H9 (cell line): ENCODE measurements at regions not wholly inside any gene's neighbourhood (a gene's known extent, or its start where the extent isn't known, plus 50 kb on each side); places are given as distances from the start of the nearest gene placed in this dataset.

Source experiments
- DNase-seq: peaks from one replicate; pipeline ENCODE4 v3.0.0-alpha.2; 2017
- H2AFZ ChIP-seq: one replicate; pipeline ENCODE4 v1.6.1; 2013; ENCODE audit warnings: mild to moderate bottlenecking, low read length, control low read depth, moderate library complexity
- H2AK5ac ChIP-seq: 2 replicates; pipeline ENCODE4 v1.6.1; 2013; ENCODE audit warnings: low read length, control low read depth, mixed read lengths; ENCODE audit not compliant: insufficient read length
- H2BK120ac ChIP-seq: one replicate; pipeline ENCODE4 v1.6.1; 2013; ENCODE audit warnings: low read depth, mild to moderate bottlenecking, low read length, control low read depth, inconsistent platforms; ENCODE audit not compliant: poor library complexity, severe bottlenecking
- H2BK12ac ChIP-seq: 2 replicates; pipeline ENCODE4 v1.6.1; 2013; ENCODE audit warnings: low read length, control low read depth, mixed read lengths, low read depth; ENCODE audit not compliant: insufficient read length
- H2BK15ac ChIP-seq: 2 replicates; pipeline ENCODE4 v1.6.1; 2013; ENCODE audit warnings: low read depth, low read length, control low read depth
- H2BK20ac ChIP-seq: one replicate; pipeline ENCODE4 v1.6.1; 2013; ENCODE audit warnings: low read depth, mild to moderate bottlenecking, low read length, control low read depth, inconsistent platforms; ENCODE audit not compliant: poor library complexity, severe bottlenecking
- H2BK5ac ChIP-seq: 2 replicates; pipeline ENCODE4 v1.6.1; 2013; ENCODE audit warnings: low read length, control low read depth, mixed read lengths; ENCODE audit not compliant: insufficient read length
- H3K14ac ChIP-seq: 2 replicates; pipeline ENCODE4 v1.6.1; 2013; ENCODE audit warnings: low read length, control low read depth; ENCODE audit not compliant: insufficient read depth
- H3K18ac ChIP-seq: 2 replicates; pipeline ENCODE4 v1.6.1; 2013; ENCODE audit warnings: low read depth, mild to moderate bottlenecking, mixed read lengths, low read length, control low read depth; ENCODE audit not compliant: insufficient read length
- H3K23ac ChIP-seq: 2 replicates; pipeline ENCODE4 v1.6.1; 2013; ENCODE audit warnings: low read length, control low read depth, mixed read lengths, low read depth; ENCODE audit not compliant: insufficient read length
- H3K23me2 ChIP-seq: 2 replicates; pipeline ENCODE4 v1.6.1; 2013; ENCODE audit warnings: low read depth, mild to moderate bottlenecking, mixed read lengths, low read length, control low read depth; ENCODE audit not compliant: insufficient read length, poor library complexity, severe bottlenecking
- H3K27ac ChIP-seq: 2 replicates; pipeline ENCODE4 v1.5.1; 2013; ENCODE audit warnings: low read length, control low read depth, mixed read lengths, low read depth; ENCODE audit not compliant: insufficient read length
- H3K27me3 ChIP-seq: 2 replicates; pipeline ENCODE4 v1.6.1; 2013; ENCODE audit warnings: low read length, control low read depth, inconsistent platforms; ENCODE audit not compliant: insufficient read depth
- H3K4ac ChIP-seq: 2 replicates; pipeline ENCODE4 v1.6.1; 2013; ENCODE audit warnings: low read depth, mild to moderate bottlenecking, control low read depth, inconsistent platforms, low read length, moderate library complexity
- H3K4me1 ChIP-seq: 2 replicates; pipeline ENCODE4 v1.6.1; 2013; ENCODE audit warnings: low read length, control low read depth, inconsistent platforms; ENCODE audit not compliant: insufficient read depth
- H3K4me2 ChIP-seq: 2 replicates; pipeline ENCODE4 v1.6.1; 2013; ENCODE audit warnings: low read length, control low read depth, mixed read lengths; ENCODE audit not compliant: insufficient read length, insufficient read depth
- H3K56ac ChIP-seq: 2 replicates; pipeline ENCODE4 v1.6.1; 2013; ENCODE audit warnings: low read depth, mild to moderate bottlenecking, mixed read lengths, low read length, control low read depth; ENCODE audit not compliant: insufficient read length
- H3K79me1 ChIP-seq: 2 replicates; pipeline ENCODE4 v1.6.1; 2013; ENCODE audit warnings: low read depth, mild to moderate bottlenecking, moderate library complexity, low read length, control low read depth, inconsistent platforms; ENCODE audit not compliant: insufficient read depth, poor library complexity, severe bottlenecking
- H3K79me2 ChIP-seq: 2 replicates; pipeline ENCODE4 v1.6.1; 2013; ENCODE audit warnings: low read length, control low read depth, inconsistent platforms; ENCODE audit not compliant: insufficient read depth
- H3K9ac ChIP-seq: 2 replicates; pipeline ENCODE4 v1.6.1; 2013; ENCODE audit warnings: low read length, control low read depth, mixed read lengths; ENCODE audit not compliant: insufficient read length; ENCODE audit errors: extremely low read depth
- H3K9me3 ChIP-seq: one replicate; pipeline ENCODE4 v1.6.1; 2013; ENCODE audit warnings: low read depth, low read length, inconsistent platforms; ENCODE audit not compliant: control insufficient read depth
- H3T11ph ChIP-seq: one replicate; pipeline ENCODE4 v1.6.1; 2013; ENCODE audit warnings: mild to moderate bottlenecking, low read length, control low read depth, inconsistent platforms
- H4K20me1 ChIP-seq: one replicate; pipeline ENCODE4 v1.6.1; 2013; ENCODE audit not compliant: control insufficient read depth, insufficient read length, insufficient read depth
- H4K5ac ChIP-seq: 2 replicates; pipeline ENCODE4 v1.6.1; 2013; ENCODE audit warnings: low read depth, mild to moderate bottlenecking, mixed read lengths, low read length, control low read depth; ENCODE audit not compliant: insufficient read length
- H4K8ac ChIP-seq: replicated peaks from 2 replicates; pipeline ENCODE4 v1.6.1; 2013; ENCODE audit warnings: low read length, control low read depth, mixed read lengths, low read depth; ENCODE audit not compliant: insufficient read length
- H4K91ac ChIP-seq: 2 replicates; pipeline ENCODE4 v1.6.1; 2013; ENCODE audit warnings: low read depth, mild to moderate bottlenecking, moderate library complexity, mixed read lengths, low read length, control low read depth; ENCODE audit not compliant: insufficient read length
- H3K27ac Mint-ChIP-seq, 3 experiments: 2 replicates in 2 of 3; 3 replicates in 1 of 3; pipeline ENCODE4 v1.8.0; 2020 to 2021; ENCODE audit warnings: mixed read lengths in 3 of 3, mild to moderate bottlenecking in 1 of 3, moderate library complexity in 1 of 3
- H3K27me3 Mint-ChIP-seq: 2 replicates; pipeline ENCODE4 v1.8.0; 2021; ENCODE audit warnings: low read depth, mild to moderate bottlenecking, moderate library complexity, mixed read lengths
- H3K36me3 Mint-ChIP-seq, 3 experiments: 2 replicates in 2 of 3; 3 replicates in 1 of 3; pipeline ENCODE4 v1.8.0; 2020 to 2021; ENCODE audit warnings: low read depth in 3 of 3, mixed read lengths in 3 of 3; ENCODE audit not compliant: insufficient read depth in 1 of 3
- H3K4me1 Mint-ChIP-seq, 2 experiments: 2 replicates each; pipeline ENCODE4 v1.8.0; 2020; ENCODE audit warnings: mixed read lengths in 2 of 2
- H3K4me3 Mint-ChIP-seq, 2 experiments: 2 replicates in 1 of 2; 3 replicates in 1 of 2; pipeline ENCODE4 v1.8.0; 2020 to 2021; ENCODE audit warnings: mild to moderate bottlenecking in 2 of 2, mixed read lengths in 2 of 2, moderate library complexity in 1 of 2
- H3K9me3 Mint-ChIP-seq, 2 experiments: 2 replicates in 1 of 2; 3 replicates in 1 of 2; pipeline ENCODE4 v1.8.0; 2020; ENCODE audit warnings: mild to moderate bottlenecking in 2 of 2, mixed read lengths in 2 of 2, moderate library complexity in 1 of 2
- CTCF ChIP-seq: fragments of 200-600 bp; sonication (generic); conservative IDR thresholded peaks from 3 replicates; pipeline ENCODE4 v1.8.0; 2021; ENCODE audit warnings: antibody characterized with exemption, mild to moderate bottlenecking
- WGBS: extraction: QIAGEN DNeasy Blood & Tissue Kit; methylation state at CpG from one replicate; pipeline ENCODE4 v1.1.7; 2013; ENCODE audit warnings: missing lambda C conversion rate, low lambda C conversion rate, mixed read lengths; ENCODE audit not compliant: insufficient read length; ENCODE audit errors: extremely low coverage; 5-methylcytosine and 5-hydroxymethylcytosine counted together

- H2BK5ac ChIP-seq: no peak overlapping the region
- Mint-ChIP-seq H3K27ac (peak overlapping the region in 2 of 3 experiments; percentile 0 to 29; a peak in 2 of 7 replicates), H3K36me3 (peaks cover 0 to 7% (median 6%) of the 10 kb centered on the region in 3 experiments; a peak in 3 of 7 replicates), H3K4me3 (no peak overlapping the region), H3K4me1 (peaks cover 15 to 26% of the 10 kb centered on the region in 2 experiments), H3K9me3 (peaks cover 0 to 11% of the 10 kb centered on the region in 2 experiments; a peak in 2 of 5 replicates), H3K27me3 (no peaks in the 10 kb centered on the region; the same call in 1 of the 2 replicates)
- H2BK15ac ChIP-seq: no peak overlapping the region
- no peaks in the 10 kb centered on the region; the same call in 1 of the 2 replicates for H3K4me1 ChIP-seq
- H3K27ac ChIP-seq: no peak overlapping the region
- H3K14ac ChIP-seq: no peak overlapping the region
- H3K23ac ChIP-seq: no peak overlapping the region
- no peak overlapping the region for H3K4ac ChIP-seq
- H2BK12ac ChIP-seq: no peak overlapping the region
- no peak overlapping the region for H2BK20ac ChIP-seq
- no peak overlapping the region for H2AK5ac ChIP-seq
- no peaks in the 10 kb centered on the region for H3K23me2 ChIP-seq
- H3K56ac ChIP-seq: no peak overlapping the region
- H3T11ph ChIP-seq: no peak overlapping the region
- no peak for TF ChIP-seq CTCF
- no peaks in the 10 kb centered on the region for H3K79me1 ChIP-seq
- no peak overlapping the region for H2AFZ ChIP-seq
- H3K9me3 ChIP-seq: no peaks in the 10 kb centered on the region
- no peak overlapping the region for H4K91ac ChIP-seq
- H3K79me2 ChIP-seq: no peaks in the 10 kb centered on the region
- no peak overlapping the region for H2BK120ac ChIP-seq
- no peak overlapping the region for H3K18ac ChIP-seq
- H3K27me3 ChIP-seq: no peaks in the 10 kb centered on the region
- no peak overlapping the region for H4K5ac ChIP-seq
- H3K4me2 ChIP-seq: no peak overlapping the region
- no peaks in the 10 kb centered on the region for H4K20me1 ChIP-seq
- H4K8ac ChIP-seq: no peak overlapping the region
- no CpG with 5 or more reads among the region's 3 CpGs for WGBS
- no peak for DNase-seq
- no peak overlapping the region for H3K9ac ChIP-seq
Observed at GRCh38 chr4:67161311-67161710, 384.0 kb downstream of the CENPC start.
